MG63 (cell line): ENCODE measurements at regions not wholly inside any gene's neighbourhood (a gene's known extent, or its start where the extent isn't known, plus 50 kb on each side); places are given as distances from the start of the nearest gene placed in this dataset.
"Not testable (repeated sequence)": the region's sequence is repeated elsewhere in the genome, so short reads cannot be mapped to it uniquely, and the experiment has no call there.

Experiments
- DNase-seq: peaks from one replicate; pipeline ENCODE4 v3.0.0-alpha.2; 2020
- H3K27me3 ChIP-seq: fragments of 250-450 bp; sonication (Bioruptor Pico); 2 replicates; pipeline ENCODE4 v1.5.1; 2020; ENCODE audit warnings: mild to moderate bottlenecking, moderate library complexity
- H3K36me3 ChIP-seq: fragments of 250-450 bp; sonication (Bioruptor Pico); 2 replicates; pipeline ENCODE4 v1.5.1; 2020; ENCODE audit warnings: mild to moderate bottlenecking, moderate library complexity
- H3K4me3 ChIP-seq: fragments of 250-450 bp; sonication (Bioruptor Pico); 2 replicates; pipeline ENCODE4 v1.5.1; 2020; ENCODE audit warnings: mild to moderate bottlenecking, moderate library complexity
- H3K9me3 ChIP-seq: fragments of 250-450 bp; sonication (Bioruptor Pico); 2 replicates; pipeline ENCODE4 v1.5.1; 2020; ENCODE audit warnings: mild to moderate bottlenecking, moderate library complexity

DNA sequence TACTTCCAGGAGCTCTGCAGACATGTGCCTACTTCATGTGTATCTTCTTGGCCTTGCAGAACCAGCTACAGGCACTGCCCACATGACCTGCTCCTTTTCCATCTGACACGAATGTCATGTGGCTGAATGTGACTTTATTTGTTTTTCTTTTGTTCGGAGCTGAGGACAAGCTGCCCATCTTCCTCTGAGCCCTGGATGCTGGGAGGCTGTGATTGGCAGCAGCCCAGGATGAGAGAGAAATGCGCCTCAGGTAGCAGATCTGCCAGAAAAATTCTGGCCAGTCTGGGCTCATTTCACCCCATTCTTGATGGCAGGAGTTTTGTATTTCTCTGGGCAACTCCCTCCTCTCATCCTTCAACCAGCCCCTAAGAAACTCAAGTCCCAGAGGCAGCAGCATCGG, 372.0 kb downstream of the RPS6KC1 start:
- H3K36me3 ChIP-seq: no peaks in the 10 kb centered on the region
- H3K4me3 ChIP-seq: no peak overlapping the region
- no peaks in the 10 kb centered on the region for H3K9me3 ChIP-seq
- peaks cover 2% of the 10 kb centered on the region; the same call in 1 of the 2 replicates for H3K27me3 ChIP-seq
- no peak for DNase-seq

DNA sequence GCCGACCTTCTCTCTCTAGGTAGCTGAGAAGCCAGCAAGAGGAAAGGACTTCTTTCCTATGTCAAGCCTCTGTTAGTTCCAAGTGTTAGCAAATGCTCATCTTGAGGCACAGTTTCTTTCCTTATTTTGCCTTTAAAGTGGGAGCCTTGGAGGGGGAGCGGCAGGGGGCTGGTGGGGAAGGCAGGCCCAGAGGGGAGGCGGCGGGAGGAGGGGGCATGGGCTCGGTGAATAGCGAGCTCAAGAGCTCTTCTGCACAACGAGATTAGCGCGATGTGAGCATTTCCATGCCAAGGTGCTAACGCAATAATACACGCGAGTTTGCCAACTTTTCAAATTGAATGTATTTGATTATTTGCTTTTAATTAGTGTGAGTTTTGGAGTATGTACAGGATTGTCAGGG, 372.6 kb downstream of the RPS6KC1 start:
- H3K27me3 ChIP-seq: peaks cover 2% of the 10 kb centered on the region; the same call in 1 of the 2 replicates
- no peak for DNase-seq
- H3K9me3 ChIP-seq: no peaks in the 10 kb centered on the region

DNA sequence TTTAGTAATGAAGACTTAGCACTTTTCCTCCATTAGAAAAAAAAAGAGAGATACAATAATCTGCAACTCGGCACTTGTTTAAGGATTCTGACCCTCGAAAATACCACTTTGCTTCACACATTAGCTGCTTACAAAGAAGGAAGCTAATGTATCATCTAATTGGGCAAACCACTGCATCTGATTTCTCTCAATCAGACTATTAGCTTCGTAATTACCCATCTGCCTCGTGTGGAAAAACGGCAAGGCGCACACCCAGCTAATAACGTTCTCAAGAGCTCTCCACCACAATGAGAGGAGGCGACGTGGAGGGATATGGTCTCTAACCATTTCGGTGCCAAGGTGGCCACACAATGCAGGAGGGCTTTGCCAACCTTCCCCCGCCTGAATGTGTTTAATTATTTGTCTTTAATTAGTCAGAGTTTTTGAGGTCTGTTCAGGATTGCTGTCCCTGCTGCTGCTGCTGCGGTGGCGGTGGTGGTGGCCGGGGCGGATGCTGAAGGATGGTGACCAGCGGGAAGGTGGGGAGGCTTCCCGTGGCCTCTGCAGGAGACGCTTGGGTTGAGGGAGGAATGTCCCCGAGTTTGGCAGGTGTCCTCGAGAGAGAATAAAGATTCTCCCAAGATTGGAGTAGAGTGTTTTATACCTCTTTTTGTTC, 374.5 kb downstream of the RPS6KC1 start:
- Histone ChIP-seq H3K4me3 (no peak overlapping the region), H3K36me3 (no peaks in the 10 kb centered on the region)

More for the DNA sequence above, 372.6 kb downstream of the RPS6KC1 start:
- Histone ChIP-seq H3K4me3 (no peak overlapping the region), H3K36me3 (no peaks in the 10 kb centered on the region)

DNA sequence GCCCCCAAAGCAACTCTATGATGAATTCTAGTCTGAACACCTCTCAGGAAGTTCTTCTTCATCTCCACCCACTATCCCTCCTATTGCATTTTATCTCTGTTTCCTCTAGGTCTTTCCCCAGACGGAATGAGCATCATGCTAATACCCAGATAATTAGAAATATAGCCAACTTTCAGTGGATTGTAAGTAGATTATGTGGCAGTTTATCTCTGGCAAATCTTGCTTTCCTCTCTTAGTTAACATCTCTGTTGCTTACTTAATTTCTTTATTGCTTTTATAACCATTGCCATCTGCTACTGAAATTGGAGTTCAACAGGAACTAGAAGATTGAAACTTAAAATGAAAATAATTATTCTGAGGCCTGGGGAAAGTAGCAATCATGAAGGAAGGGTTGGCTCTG, 378.6 kb downstream of the RPS6KC1 start:
- no peaks in the 10 kb centered on the region for H3K36me3 ChIP-seq
- DNase-seq: no peak
- no peak overlapping the region for H3K4me3 ChIP-seq
- H3K27me3 ChIP-seq: no peaks in the 10 kb centered on the region
- H3K9me3 ChIP-seq: no peaks in the 10 kb centered on the region

More for the DNA sequence above, 374.5 kb downstream of the RPS6KC1 start:
- Histone ChIP-seq H3K9me3 (no peaks in the 10 kb centered on the region), H3K27me3 (peaks cover 2% of the 10 kb centered on the region; the same call in 1 of the 2 replicates)
- DNase-seq: no peak

DNA sequence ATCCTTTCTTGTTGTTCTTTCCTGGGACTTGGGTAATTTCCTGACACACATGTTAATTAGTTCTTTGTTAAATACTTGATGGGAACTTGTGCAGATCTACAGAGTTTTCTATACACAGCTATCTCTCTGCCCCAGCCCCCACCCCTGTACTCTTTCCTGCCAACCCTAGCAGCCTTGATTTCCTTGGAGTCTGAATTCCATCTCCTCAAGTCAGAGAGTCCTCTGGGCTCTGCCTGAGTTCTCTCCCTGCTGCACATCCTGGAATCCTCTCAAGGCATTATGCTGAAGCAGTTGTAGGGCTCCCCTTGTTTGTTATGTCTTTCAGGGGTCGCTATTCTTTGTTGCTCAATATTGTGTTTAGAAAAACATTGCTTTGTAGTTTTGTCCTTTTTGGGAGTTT, 384.7 kb downstream of the RPS6KC1 start:
- H3K4me3 ChIP-seq: no peak overlapping the region
- no peak for DNase-seq
- H3K36me3 ChIP-seq: no peaks in the 10 kb centered on the region
- no peaks in the 10 kb centered on the region for H3K27me3 ChIP-seq
- peaks cover 3% of the 10 kb centered on the region; the same call in 1 of the 2 replicates for H3K9me3 ChIP-seq

DNA sequence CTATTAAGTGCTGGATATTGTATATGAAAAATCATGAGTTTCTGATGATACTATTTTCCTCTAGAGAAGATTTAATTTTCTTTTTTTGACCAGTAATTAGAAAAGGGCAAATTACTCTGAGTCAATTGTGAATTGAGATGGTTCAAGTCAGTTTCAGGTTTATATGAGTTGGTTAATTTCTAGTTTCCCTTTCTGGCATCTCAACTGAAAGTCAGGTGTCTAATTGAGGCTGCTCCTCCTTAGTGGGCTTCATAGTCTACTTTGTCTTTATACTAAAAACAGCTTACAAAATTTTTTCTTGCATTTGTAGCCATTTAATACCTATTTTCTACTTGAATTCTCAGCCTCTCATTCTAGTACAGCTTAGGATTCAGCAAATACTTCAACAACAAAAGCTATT, 387.3 kb downstream of the RPS6KC1 start:
- Histone ChIP-seq H3K9me3 (peaks cover 3% of the 10 kb centered on the region; the same call in 1 of the 2 replicates), H3K27me3 (no peaks in the 10 kb centered on the region), H3K4me3 (no peak overlapping the region), H3K36me3 (no peaks in the 10 kb centered on the region)
- DNase-seq: no peak

DNA sequence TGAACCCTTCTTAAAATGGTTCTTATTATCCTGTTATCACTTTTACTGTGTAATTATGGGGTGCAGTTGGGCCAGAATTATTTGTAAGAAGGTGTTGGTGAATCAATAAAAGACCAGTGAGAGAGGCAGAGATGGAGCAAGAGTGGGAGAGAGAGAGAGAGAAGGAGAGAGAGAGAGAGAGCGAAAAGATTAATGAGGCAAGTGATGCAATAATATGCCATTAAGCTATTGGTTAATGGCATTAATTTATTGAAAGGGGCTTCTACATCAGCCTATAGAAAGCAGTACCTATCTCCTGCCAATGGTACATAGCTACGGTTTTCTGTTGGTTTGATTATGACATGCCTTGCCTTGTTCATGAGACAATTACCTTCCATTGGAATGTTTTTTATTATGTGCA, 388.7 kb downstream of the RPS6KC1 start:
- H3K9me3 ChIP-seq: peaks cover 3% of the 10 kb centered on the region; the same call in 1 of the 2 replicates
- no peaks in the 10 kb centered on the region for H3K27me3 ChIP-seq
- H3K36me3 ChIP-seq: no peaks in the 10 kb centered on the region
- DNase-seq: no peak
- no peak overlapping the region for H3K4me3 ChIP-seq

DNA sequence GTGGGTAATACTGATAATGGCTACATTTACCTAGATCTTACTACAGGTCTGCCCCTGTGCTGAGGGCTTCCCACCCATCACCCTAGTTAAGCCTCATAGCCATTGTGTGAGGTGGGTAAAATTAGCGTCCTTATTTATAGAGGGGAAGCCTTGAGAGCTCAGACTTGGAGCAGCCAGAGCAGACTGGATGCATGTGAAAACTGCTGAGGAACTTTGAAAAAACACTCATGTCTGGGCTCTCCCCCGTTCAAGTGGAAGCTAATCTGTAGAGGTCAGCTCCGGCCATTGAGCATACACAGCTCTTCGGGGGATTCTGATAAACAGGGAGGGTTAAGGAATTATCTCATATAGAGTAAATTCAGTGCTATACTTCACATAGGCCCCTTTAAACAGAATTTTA, 389.7 kb downstream of the RPS6KC1 start:
- Histone ChIP-seq H3K27me3 (no peaks in the 10 kb centered on the region), H3K36me3 (no peaks in the 10 kb centered on the region), H3K4me3 (no peak overlapping the region), H3K9me3 (peaks cover 3% of the 10 kb centered on the region; the same call in 1 of the 2 replicates)
- no peak for DNase-seq

DNA sequence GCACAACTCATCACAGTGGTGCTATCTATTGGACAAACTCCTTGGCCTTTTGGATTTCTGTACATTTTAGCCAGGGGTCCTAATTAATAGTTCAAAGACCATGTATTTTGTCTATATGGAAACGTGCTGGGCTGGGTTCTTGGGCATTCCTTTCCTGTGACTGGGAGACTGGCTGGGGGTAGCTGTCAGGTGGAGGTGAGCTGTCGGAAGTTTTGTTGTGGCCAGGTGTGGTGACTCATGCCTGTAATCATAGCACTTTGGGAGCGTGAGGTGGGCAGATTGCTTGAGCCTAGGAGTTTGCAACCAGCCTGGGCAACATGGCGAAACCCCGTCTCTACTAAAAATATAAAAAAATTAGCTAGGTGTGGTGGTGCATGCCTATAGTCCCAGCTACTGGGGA, 392.4 kb downstream of the RPS6KC1 start:
- H3K9me3 ChIP-seq: peaks cover under 1% of the 10 kb centered on the region; the same call in 1 of the 2 replicates
- H3K4me3 ChIP-seq: no peak overlapping the region
- no peak for DNase-seq

DNA sequence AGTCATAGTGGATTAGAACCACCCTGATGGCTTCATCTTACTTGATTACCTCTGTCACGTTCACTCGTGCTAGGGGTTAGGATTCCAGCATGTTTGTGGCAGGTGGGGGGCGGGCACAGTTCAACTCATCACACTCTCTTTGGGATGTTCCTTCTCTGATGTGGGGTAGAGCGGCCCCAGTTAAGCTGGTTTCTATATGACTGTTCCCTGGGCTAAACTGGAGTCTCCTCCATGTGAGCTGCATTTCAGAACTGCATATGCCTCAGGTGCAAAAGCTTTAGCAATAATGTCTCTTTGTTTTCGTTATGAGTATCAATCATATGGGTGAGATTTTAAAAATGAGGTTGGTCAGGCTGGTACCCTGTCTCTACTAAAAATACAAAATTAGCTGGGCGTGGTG, 393.2 kb downstream of the RPS6KC1 start:
- DNase-seq: no peak
- Histone ChIP-seq H3K27me3 (no peaks in the 10 kb centered on the region), H3K36me3 (no peaks in the 10 kb centered on the region), H3K4me3 (no peak overlapping the region), H3K9me3 (no peaks in the 10 kb centered on the region)

More for the DNA sequence above, 392.4 kb downstream of the RPS6KC1 start:
- Histone ChIP-seq H3K36me3 (no peaks in the 10 kb centered on the region), H3K27me3 (no peaks in the 10 kb centered on the region)

DNA sequence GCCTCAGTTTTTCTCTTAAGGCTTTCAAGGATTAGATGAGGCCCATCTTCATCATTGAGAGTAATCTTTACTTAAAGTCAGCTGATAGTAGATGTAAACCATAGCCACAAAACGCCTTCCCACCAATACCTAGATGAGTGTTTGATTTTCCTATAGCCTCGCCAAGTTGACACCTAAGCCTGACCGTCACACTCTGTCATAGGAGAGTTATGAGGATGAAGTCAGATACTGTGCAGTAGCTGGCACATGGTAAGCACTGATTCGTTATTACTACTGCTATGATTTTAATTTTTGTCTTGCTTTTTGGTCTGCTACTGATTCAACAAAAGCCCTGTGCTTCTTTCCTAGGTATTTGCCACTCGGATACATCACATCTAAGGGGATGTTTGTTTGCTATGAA, 395.5 kb downstream of the RPS6KC1 start:
- no peak for DNase-seq
- H3K9me3 ChIP-seq: no peaks in the 10 kb centered on the region
- H3K4me3 ChIP-seq: no peak overlapping the region
- H3K36me3 ChIP-seq: no peaks in the 10 kb centered on the region
- no peaks in the 10 kb centered on the region for H3K27me3 ChIP-seq

DNA sequence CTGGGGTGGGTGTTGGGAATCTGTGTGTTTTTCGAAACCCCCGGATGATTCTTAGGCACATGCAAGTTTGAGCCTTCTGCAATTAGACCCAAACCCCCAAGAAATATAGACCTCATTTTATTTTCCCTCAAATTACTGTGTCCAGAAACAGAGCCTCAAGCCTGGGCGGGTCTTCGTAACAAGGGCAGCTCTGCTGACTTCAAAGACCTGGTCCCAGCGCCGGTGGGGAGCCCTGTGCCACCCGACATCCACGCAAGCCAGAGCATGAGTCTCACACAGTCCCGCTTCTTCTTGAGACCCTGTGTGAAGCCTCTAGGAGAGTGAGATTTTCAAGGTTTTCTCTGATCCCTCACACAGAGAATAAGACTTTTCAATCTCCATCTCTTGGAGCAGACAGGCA, 397.3 kb downstream of the RPS6KC1 start:
- no peaks in the 10 kb centered on the region for H3K27me3 ChIP-seq
- no peak for DNase-seq
- no peak overlapping the region for H3K4me3 ChIP-seq
- no peaks in the 10 kb centered on the region for H3K9me3 ChIP-seq
- H3K36me3 ChIP-seq: no peaks in the 10 kb centered on the region

DNA sequence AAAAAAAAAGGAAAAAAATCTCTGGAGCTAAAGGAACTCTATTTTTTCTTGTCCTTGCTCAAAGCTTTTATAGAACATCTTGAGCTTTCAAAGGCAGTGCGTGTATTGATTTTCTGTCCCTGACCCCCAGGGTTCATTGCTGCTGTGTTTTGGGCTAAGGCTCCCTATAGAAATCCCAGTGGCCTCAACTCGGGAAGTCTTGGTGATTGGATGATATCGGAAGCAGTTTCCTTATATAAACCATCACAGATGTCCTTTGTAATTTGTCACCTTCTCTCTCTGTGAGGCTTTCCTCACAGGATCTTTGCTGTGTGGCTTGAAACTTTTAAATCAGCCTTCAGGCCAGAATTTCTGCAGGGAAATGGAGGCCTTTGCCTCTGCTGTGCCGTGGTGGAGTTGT, 397.7 kb downstream of the RPS6KC1 start:
- Histone ChIP-seq H3K36me3 (no peaks in the 10 kb centered on the region), H3K9me3 (no peaks in the 10 kb centered on the region), H3K4me3 (no peak overlapping the region), H3K27me3 (no peaks in the 10 kb centered on the region)
- no peak for DNase-seq

DNA sequence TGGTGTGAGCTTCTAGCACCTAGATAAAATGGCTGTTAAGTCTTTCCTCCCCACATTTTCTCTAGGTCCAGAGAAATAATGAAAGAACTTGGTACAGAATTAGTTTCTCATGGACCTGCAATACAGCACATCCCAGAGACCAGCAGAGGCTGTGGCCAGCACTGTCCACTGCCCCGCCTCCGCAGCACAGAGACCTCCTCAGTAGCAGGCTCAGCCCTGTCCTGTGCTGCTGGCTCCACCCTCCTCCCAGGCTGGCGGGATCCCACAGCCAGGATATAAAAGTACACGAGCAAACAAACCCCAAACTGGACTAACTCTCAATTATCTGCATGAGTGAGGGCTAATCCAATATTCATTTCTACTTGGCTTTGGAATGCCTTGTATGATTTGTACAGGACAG, 401.5 kb downstream of the RPS6KC1 start:
- Histone ChIP-seq H3K27me3 (no peaks in the 10 kb centered on the region), H3K36me3 (no peaks in the 10 kb centered on the region), H3K9me3 (no peaks in the 10 kb centered on the region), H3K4me3 (no peak overlapping the region)
- DNase-seq: no peak

DNA sequence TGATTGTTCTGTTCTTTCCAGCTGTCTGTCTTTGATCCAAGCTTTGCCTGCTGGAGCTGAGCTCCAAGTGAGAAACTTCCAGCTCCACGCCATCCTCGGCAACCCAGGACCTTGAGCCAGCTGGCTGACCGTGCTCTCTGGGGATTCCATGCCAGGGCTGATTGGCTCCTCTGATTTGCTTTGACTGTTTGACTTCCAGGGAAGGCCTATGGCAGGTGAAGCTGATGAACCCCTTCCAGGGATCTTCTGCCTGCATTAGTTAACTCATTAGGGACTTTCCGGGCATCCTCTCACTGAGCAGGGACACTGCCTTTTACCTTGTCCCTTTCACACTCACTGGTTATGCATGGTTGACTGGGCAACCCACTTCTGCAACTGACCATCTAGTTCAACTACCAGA, 406.1 kb downstream of the RPS6KC1 start:
- Histone ChIP-seq H3K36me3 (no peaks in the 10 kb centered on the region), H3K4me3 (no peak overlapping the region), H3K27me3 (no peaks in the 10 kb centered on the region), H3K9me3 (no peaks in the 10 kb centered on the region)
- peak; percentile 90 for DNase-seq

DNA sequence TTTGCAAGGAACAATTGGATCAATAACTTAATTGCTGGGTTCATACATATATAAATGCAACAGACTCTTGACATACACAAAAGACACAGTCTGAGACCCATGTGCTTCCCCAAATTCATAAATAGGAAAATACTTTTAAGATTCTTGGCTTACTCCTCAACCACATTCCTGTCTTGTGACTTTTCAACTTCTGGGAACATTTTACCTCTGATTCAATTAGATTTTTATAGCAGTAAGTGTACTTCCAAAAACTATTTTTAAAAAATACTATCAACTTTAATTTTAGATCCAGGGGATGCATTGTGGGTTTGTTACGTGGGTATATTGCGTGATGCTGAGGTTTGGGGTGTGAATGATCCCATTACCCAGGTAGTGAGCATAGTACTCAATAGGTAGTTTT, 406.7 kb downstream of the RPS6KC1 start:
- peak; percentile 7 for DNase-seq
- no peaks in the 10 kb centered on the region for H3K9me3 ChIP-seq

DNA sequence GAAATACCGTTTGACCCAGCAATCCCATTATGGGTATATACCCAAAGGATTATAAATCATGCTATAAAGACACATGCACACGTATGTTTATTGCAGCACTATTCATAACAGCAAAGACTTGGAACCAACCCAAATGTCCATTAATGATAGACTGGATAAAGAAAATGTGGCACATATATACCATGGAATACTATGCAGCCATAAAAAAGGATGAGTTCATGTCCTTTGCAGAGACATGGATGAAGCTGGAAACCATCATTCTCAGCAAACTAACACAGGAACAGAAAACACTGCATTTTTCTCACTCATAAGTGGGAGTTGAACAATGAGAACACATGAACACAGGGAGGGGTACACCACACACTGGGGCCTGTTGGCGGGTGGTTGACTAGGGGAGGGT, 411.3 kb downstream of the RPS6KC1 start:
- H3K4me3 ChIP-seq, H3K9me3 ChIP-seq, DNase-seq: not testable (repeated sequence)

More for the DNA sequence above, 406.7 kb downstream of the RPS6KC1 start:
- Histone ChIP-seq H3K36me3 (no peaks in the 10 kb centered on the region), H3K27me3 (no peaks in the 10 kb centered on the region), H3K4me3 (no peak overlapping the region)

DNA sequence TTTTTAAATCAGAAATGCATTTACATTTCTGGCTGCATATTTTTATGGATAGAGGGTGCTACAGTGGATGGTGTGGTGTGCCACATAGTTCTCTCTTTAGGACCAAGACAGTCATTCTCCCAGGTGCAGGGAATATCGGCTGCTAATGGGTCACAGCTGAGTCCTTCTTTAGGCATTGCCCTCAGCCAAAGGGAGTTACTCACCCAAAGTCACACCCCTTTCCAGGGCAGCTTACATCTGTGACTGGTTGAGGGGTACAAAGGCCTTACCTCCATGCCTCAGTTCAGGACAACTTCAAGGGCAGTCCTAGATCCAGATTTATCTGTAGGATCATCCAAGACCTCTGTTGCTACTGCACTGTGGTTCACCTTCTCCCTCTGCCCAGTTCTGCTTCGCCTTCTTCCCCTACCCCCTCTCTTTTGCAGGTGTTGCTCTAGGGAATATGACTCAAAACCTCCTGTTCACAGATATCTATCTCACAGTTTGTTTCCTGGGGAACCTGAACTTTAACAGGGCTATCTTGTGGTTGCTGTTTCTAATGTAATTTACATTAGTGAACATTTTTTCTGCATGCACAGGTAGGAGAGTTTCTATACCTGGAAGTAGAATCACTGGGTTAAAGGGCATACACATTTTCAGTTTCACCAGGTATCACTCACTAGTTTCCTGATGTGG, 413.9 kb downstream of the RPS6KC1 start:
- H3K4me3 ChIP-seq: no peak overlapping the region
- no peaks in the 10 kb centered on the region for H3K9me3 ChIP-seq
- H3K27me3 ChIP-seq: peaks cover 4% of the 10 kb centered on the region
- DNase-seq: no peak
- no peaks in the 10 kb centered on the region for H3K36me3 ChIP-seq

More for the DNA sequence above, 411.3 kb downstream of the RPS6KC1 start:
- not testable (repeated sequence) for H3K36me3 ChIP-seq, H3K27me3 ChIP-seq
